Spleen (tissue), 7 donors: ENCODE measurements at regions not wholly inside any gene's neighbourhood (a gene's known extent, or its start where the extent isn't known, plus 50 kb on each side); places are given as distances from the start of the nearest gene placed in this dataset.

Experiments used
- POLR2A ChIP-seq, 3 donors: fragments of 450-650 bp; IDR thresholded peaks; one replicate each; pipeline ENCODE4 v1.5.1; 2017; ENCODE audit warnings: antibody characterized with exemption in 3 of 3, mild to moderate bottlenecking in 1 of 3
- POLR2AphosphoS5 ChIP-seq, 3 donors: sonication (generic); formaldehyde crosslinking; IDR thresholded peaks; one replicate each; pipeline ENCODE4 v1.5.1; 2017; ENCODE audit warnings: antibody characterized with exemption in 3 of 3
- TF ChIP-seq, protein P1 (sequence below), 11 experiments: fragments of 200-600 bp in 7 of 11; fragments of 450-650 bp in 4 of 11; sonication (generic) in 4 of 11; IDR thresholded peaks in 8 of 11; conservative IDR thresholded peaks in 3 of 11; 1 replicate in 7 of 11; 2 replicates in 4 of 11; pipeline versions ENCODE4 v1.4.0 to v1.8.0; 2016 to 2021; ENCODE audit warnings: antibody characterized with exemption in 11 of 11, inconsistent platforms in 4 of 11, mild to moderate bottlenecking in 1 of 11
- donor health status: DM: no; HTN: no; CAD: no; lungs with moderate emphysema.
- donor health status: DM: no; HTN: no; CAD: no.
- donor health status: DM: no; HTN: no; CAD: no.

DNA sequence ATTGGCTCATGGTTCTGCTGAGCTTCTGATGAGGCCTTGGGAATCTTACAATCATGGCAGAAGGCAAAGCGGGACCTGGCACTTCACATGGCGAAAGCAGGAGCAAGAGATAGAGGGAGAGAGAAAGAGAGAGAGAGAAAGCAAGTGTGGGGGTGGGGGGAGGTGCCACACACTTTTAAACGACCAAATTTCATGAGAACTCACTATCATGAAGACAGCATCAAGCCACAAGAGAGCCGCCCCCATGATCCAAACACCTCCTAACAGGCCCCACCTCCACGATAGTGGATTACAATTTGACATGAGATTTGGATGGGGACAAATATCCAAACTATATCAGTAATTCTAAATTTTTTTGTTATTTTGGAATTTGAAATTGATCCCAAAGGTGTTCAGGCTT lies 553.9 kb downstream of the PRR16 start:
- TF ChIP-seq POLR2AphosphoS5 (IDR thresholded peaks at IDR 0.05) (no peak), POLR2A (IDR thresholded peaks at IDR 0.05) (no peak)
- TF ChIP-seq, protein P1, sequence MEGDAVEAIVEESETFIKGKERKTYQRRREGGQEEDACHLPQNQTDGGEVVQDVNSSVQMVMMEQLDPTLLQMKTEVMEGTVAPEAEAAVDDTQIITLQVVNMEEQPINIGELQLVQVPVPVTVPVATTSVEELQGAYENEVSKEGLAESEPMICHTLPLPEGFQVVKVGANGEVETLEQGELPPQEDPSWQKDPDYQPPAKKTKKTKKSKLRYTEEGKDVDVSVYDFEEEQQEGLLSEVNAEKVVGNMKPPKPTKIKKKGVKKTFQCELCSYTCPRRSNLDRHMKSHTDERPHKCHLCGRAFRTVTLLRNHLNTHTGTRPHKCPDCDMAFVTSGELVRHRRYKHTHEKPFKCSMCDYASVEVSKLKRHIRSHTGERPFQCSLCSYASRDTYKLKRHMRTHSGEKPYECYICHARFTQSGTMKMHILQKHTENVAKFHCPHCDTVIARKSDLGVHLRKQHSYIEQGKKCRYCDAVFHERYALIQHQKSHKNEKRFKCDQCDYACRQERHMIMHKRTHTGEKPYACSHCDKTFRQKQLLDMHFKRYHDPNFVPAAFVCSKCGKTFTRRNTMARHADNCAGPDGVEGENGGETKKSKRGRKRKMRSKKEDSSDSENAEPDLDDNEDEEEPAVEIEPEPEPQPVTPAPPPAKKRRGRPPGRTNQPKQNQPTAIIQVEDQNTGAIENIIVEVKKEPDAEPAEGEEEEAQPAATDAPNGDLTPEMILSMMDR (IDR thresholded peaks at IDR 0.05 in 8 of 11, conservative IDR thresholded peaks at IDR 0.05 in 3 of 11) = no peak
